GM23338 (cell line): ENCODE measurements at regions not wholly inside any gene's neighbourhood (a gene's known extent, or its start where the extent isn't known, plus 50 kb on each side); places are given as distances from the start of the nearest gene placed in this dataset.

ENCODE experiments used
- CTCF ChIP-seq, 2 experiments: fragments of 200-600 bp in 1 of 2; sonication (generic) in 1 of 2; conservative IDR thresholded peaks; 2 replicates each; pipeline versions ENCODE4 v1.5.1 to v1.6.1; 2016 to 2017; ENCODE audit warnings: antibody characterized with exemption in 2 of 2, low read depth in 2 of 2, mild to moderate bottlenecking in 2 of 2, moderate library complexity in 1 of 2
- EZH2 ChIP-seq: fragments of 200-600 bp; sonication (generic); IDR thresholded peaks from one replicate; pipeline ENCODE4 v1.8.0; 2017; ENCODE audit warnings: antibody characterized with exemption, mild to moderate bottlenecking, low read depth; ENCODE audit not compliant: unreplicated experiment
- EZH2phosphoT487 ChIP-seq: fragments of 200-600 bp; sonication (generic); IDR thresholded peaks from one replicate; pipeline ENCODE4 v1.8.1; 2018; ENCODE audit warnings: antibody characterized with exemption; ENCODE audit not compliant: unreplicated experiment

GRCh38 chr21:20537130-20537529 is 461.1 kb upstream of the NCAM2 start:
- TF ChIP-seq CTCF (conservative IDR thresholded peaks at IDR 0.05; ENCODE audit: low read depth in 2 of 2) (no peak), EZH2phosphoT487 (no peak), EZH2 (no peak)
